HepG2 (cell line): ENCODE measurements at regions not wholly inside any gene's neighbourhood (a gene's known extent, or its start where the extent isn't known, plus 50 kb on each side); places are given as distances from the start of the nearest gene placed in this dataset.

ENCODE experiments used
- ATAC-seq: fragments of 200-7000 bp; cut with Tn5 transposase; 3 replicates; pipeline ENCODE4 v1.9.1; 2020; ENCODE audit warnings: mild to moderate bottlenecking, moderate library complexity
- BruUV-seq: library from RNA; stranded (reverse); fragments of 400-500 nt; replicated peaks from 2 replicates; lab custom pipeline; 2021; lab: Mats Ljungman, UMichigan
- CTCF ChIA-PET: fragments of 300-600 bp; formaldehyde crosslinking; extraction: SDS; loops from one replicate; lab custom pipeline; 2021; ENCODE audit warnings: low total read pairs, inconsistent platforms, low intra/inter-chr PET ratio; lab: Yijun Ruan, JAX
- POLR2A ChIA-PET: fragments of 350-600 bp; sonication (Branson Sonifier 250); formaldehyde crosslinking; loops from one replicate; lab custom pipeline; 2020; ENCODE audit warnings: antibody characterized with exemption, inconsistent platforms; lab: Yijun Ruan, JAX
- DNase-seq: peaks from one replicate; pipeline ENCODE4 v3.0.0-alpha.2; 2015; ENCODE audit warnings: low spot score
- FAIRE-seq: peaks from 3 replicates; lab custom pipeline; 2011; peaks lifted over from hg19 to GRCh38; lab: Jason Lieb, UNC
- H2AFZ ChIP-seq: one replicate; pipeline ENCODE4 v1.6.1; 2011; ENCODE audit warnings: low read length, inconsistent platforms
- H3K27ac ChIP-seq: fragments of 300-600 bp; 3 replicates; pipeline ENCODE4 v1.8.0; 2011; ENCODE audit warnings: mixed run types, mild to moderate bottlenecking, mixed read lengths, low read length, inconsistent platforms; ENCODE audit not compliant: insufficient read depth; ENCODE audit errors: extremely low read length
- H3K27me3 ChIP-seq, 2 experiments: fragments of 200-600 bp in 1 of 2; 2 replicates in 1 of 2; 3 replicates in 1 of 2; pipeline versions ENCODE4 v1.6.0 to v1.8.0; 2011; ENCODE audit warnings: low read length in 2 of 2, mild to moderate bottlenecking in 2 of 2, moderate library complexity in 2 of 2, inconsistent platforms in 1 of 2; ENCODE audit not compliant: insufficient read depth in 2 of 2, control insufficient read depth in 1 of 2
- H3K36me3 ChIP-seq, 2 experiments: fragments of 200-600 bp in 1 of 2; replicated peaks in 1 of 2; 2 replicates in 1 of 2; 3 replicates in 1 of 2; pipeline versions ENCODE4 v1.5.1 to v1.8.0; 2011; ENCODE audit warnings: low read length in 2 of 2, inconsistent platforms in 1 of 2; ENCODE audit not compliant: insufficient read depth in 2 of 2, control insufficient read depth in 1 of 2
- H3K4me1 ChIP-seq: 2 replicates; pipeline ENCODE4 v1.5.1; 2012; ENCODE audit warnings: low read length, inconsistent platforms; ENCODE audit not compliant: insufficient read depth
- H3K4me2 ChIP-seq: 2 replicates; pipeline ENCODE4 v1.6.0; 2011; ENCODE audit warnings: low read depth, low read length, inconsistent platforms
- H3K4me3 ChIP-seq, 3 experiments: fragments of 200-600 bp in 1 of 3; sonication (generic), shearing (Covaris generic) in 1 of 3; replicated peaks in 1 of 3; 2 replicates each; pipeline ENCODE4 v1.5.1; 2011 to 2016; ENCODE audit warnings: low read length in 3 of 3, inconsistent platforms in 2 of 3, low read depth in 2 of 3, mild to moderate bottlenecking in 2 of 3, control low read depth in 1 of 3, mixed read lengths in 1 of 3; ENCODE audit not compliant: insufficient read depth in 1 of 3
- H3K79me2 ChIP-seq: one replicate; pipeline ENCODE4 v1.6.1; 2011; ENCODE audit warnings: low read length, inconsistent platforms; ENCODE audit not compliant: insufficient read depth
- H3K9ac ChIP-seq: 2 replicates; pipeline ENCODE4 v1.6.0; 2011; ENCODE audit warnings: mild to moderate bottlenecking, low read depth, low read length, inconsistent platforms; ENCODE audit not compliant: insufficient read depth
- H3K9me3 ChIP-seq: 2 replicates; pipeline ENCODE4 v1.5.1; 2012; ENCODE audit warnings: mild to moderate bottlenecking, low read length
- H4K20me1 ChIP-seq: 2 replicates; pipeline ENCODE4 v1.6.0; 2011; ENCODE audit warnings: inconsistent platforms, mild to moderate bottlenecking, low read length, moderate library complexity; ENCODE audit not compliant: insufficient read depth
- ATF7 ChIP-seq, 2 experiments: fragments of 450-650 bp in 1 of 2; sonication (generic) in 1 of 2; formaldehyde crosslinking in 1 of 2; IDR thresholded peaks; 2 replicates each; pipeline versions ENCODE4 v1.4.0 to v1.6.1; 2016 to 2020; ENCODE audit warnings: antibody characterized with exemption in 1 of 2, mild to moderate bottlenecking in 1 of 2, missing genetic modification reagents in 1 of 2
- FOXK1 ChIP-seq: sonication (generic); formaldehyde crosslinking; IDR thresholded peaks from 2 replicates; pipeline ENCODE4 v1.4.0; 2020; ENCODE audit warnings: low read depth, missing genetic modification reagents, borderline replicate concordance
- HNRNPLL ChIP-seq: fragments of 200-400 bp; formaldehyde crosslinking; IDR thresholded peaks from 2 replicates; pipeline ENCODE4 v1.6.1; 2017; ENCODE audit warnings: mild to moderate bottlenecking, low read depth, low read length; ENCODE audit not compliant: poor library complexity, severe bottlenecking
- NAIF1 ChIP-seq: sonication (generic); formaldehyde crosslinking; IDR thresholded peaks from 2 replicates; pipeline ENCODE4 v1.5.0; 2020; ENCODE audit warnings: mild to moderate bottlenecking, missing genetic modification reagents, borderline replicate concordance
- PAX8 ChIP-seq: sonication (generic); formaldehyde crosslinking; IDR thresholded peaks from 2 replicates; pipeline ENCODE4 v1.8.0; 2022; ENCODE audit warnings: mild to moderate bottlenecking, missing genetic modification reagents, borderline replicate concordance
- POGK ChIP-seq: sonication (generic); formaldehyde crosslinking; conservative IDR thresholded peaks from 2 replicates; pipeline ENCODE4 v1.8.0; 2022; ENCODE audit warnings: mild to moderate bottlenecking, moderate library complexity, missing genetic modification reagents
- SKI ChIP-seq: fragments of 450-650 bp; IDR thresholded peaks from one replicate; pipeline ENCODE4 v1.6.1; 2018; ENCODE audit warnings: mild to moderate bottlenecking; ENCODE audit not compliant: partially characterized antibody
- ZNF264 ChIP-seq: sonication (generic); formaldehyde crosslinking; IDR thresholded peaks from 2 replicates; pipeline ENCODE4 v1.4.0; 2020; ENCODE audit warnings: missing genetic modification reagents
- ZNF333 ChIP-seq: sonication (generic); formaldehyde crosslinking; IDR thresholded peaks from 2 replicates; pipeline ENCODE4 v1.4.0; 2020; ENCODE audit warnings: mild to moderate bottlenecking, missing genetic modification reagents, borderline replicate concordance
- ZNF781 ChIP-seq: sonication (generic); formaldehyde crosslinking; IDR thresholded peaks from 2 replicates; pipeline ENCODE4 v1.5.1; 2020; ENCODE audit warnings: borderline replicate concordance, mild to moderate bottlenecking, missing genetic modification reagents; ENCODE audit errors: not compliant biosample characterization
- WGBS: methylation state at CpG from one replicate; pipeline ENCODE4 v1.1.6; 2017; ENCODE audit warnings: low lambda C conversion rate; 5-methylcytosine and 5-hydroxymethylcytosine counted together
- in situ Hi-C: cut with HindIII; loops from 2 replicates; pipeline ENCODE4 v1.10.0; 2017; ENCODE audit warnings: low pct_unique_long_range_greater_than_20kb; ENCODE audit not compliant: extremely low pct_ligation_motif_present
- intact Hi-C: fragments of 100-400 bp; cut with micrococcal nuclease; formaldehyde crosslinking; loops from one replicate; pipeline ENCODE4 v1.10.0; 2022; ENCODE audit not compliant: unreplicated experiment
- TF ChIP-seq, protein P1 (sequence below): sonication (generic); formaldehyde crosslinking; IDR thresholded peaks from 2 replicates; pipeline ENCODE4 v1.8.1; 2023; ENCODE audit warnings: missing genetic modification reagents, mild to moderate bottlenecking, borderline replicate concordance
- TF ChIP-seq, protein P2 (sequence below): IDR thresholded peaks from 2 replicates; pipeline ENCODE4 v1.6.1; 2012; ENCODE audit warnings: inconsistent platforms

DNA sequence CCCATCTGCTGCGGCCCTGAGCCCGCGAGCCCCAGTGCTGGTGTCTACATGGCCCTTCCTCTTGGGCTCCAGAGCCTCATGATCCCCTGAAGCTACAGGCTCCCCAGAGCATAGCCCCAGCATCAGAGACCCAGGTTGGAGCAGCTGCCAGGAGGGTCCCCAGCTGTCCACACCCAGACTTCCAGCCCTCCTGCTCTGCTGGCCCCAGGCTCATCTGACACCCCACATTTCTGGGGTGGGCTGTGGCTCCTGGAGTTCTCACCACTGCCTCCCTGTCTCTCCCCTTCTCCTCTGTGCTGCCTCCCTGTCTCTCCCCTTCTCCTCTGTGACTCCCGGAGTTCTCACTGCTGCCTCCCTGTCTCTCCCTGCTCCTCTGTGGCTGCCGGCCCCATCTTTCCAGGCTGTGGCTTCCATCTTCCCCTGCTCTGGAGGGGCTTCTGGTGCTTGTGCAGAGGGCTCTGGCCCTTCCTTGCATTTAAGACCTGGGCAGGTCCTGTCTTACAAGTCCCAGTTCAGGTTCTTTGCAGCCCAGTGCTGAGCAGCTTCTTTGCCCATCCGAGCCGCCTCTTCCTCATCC, 108.1 kb downstream of the ERMARD start:
- FAIRE-seq (no peak), DNase-seq (no peak), ATAC-seq (peak; percentile 9; the same call in 2 of the 3 replicates)
- BruUV-seq: no TSS peak
- TF ChIP-seq, protein P1, sequence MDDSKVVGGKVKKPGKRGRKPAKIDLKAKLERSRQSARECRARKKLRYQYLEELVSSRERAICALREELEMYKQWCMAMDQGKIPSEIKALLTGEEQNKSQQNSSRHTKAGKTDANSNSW (CRISPR knock-in tag): no peak
- no peak for TF ChIP-seq PAX8 (CRISPR knock-in tag)
- no peak for TF ChIP-seq NAIF1 (CRISPR knock-in tag)
- no peak for TF ChIP-seq ZNF781 (CRISPR knock-in tag)
- TF ChIP-seq HNRNPLL: no peak
- no peak for TF ChIP-seq ATF7 (IDR thresholded peaks at IDR 0.05)
- TF ChIP-seq ATF7 (CRISPR knock-in tag; IDR thresholded peaks at IDR 0.05): no peak
- no peak for TF ChIP-seq SKI
- no peak for TF ChIP-seq POGK
- TF ChIP-seq FOXK1 (CRISPR knock-in tag): no peak
- no peak for TF ChIP-seq ZNF333 (CRISPR knock-in tag)
- TF ChIP-seq ZNF264: no peak
- TF ChIP-seq, protein P2, sequence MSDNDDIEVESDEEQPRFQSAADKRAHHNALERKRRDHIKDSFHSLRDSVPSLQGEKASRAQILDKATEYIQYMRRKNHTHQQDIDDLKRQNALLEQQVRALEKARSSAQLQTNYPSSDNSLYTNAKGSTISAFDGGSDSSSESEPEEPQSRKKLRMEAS: no peak
- Histone ChIP-seq H2AFZ (no peak overlapping the region), H3K9ac (no peak overlapping the region), H3K79me2 (no peaks in the 10 kb centered on the region), H3K27me3 (peaks cover 8 to 51% of the 10 kb centered on the region in 2 experiments; a peak in 4 of 5 replicates), H3K4me1 (no peaks in the 10 kb centered on the region), H3K27ac (no peak overlapping the region), H3K9me3 (peaks cover 5% of the 10 kb centered on the region; the same call in 1 of the 2 replicates), H3K36me3 (no peaks in the 10 kb centered on the region), H3K4me2 (no peak overlapping the region), H4K20me1 (no peaks in the 10 kb centered on the region), H3K4me3 (no peak overlapping the region)
- intact Hi-C loops (no loop called here), in situ Hi-C loops (no loop called here)
- POLR2A ChIA-PET: no interaction called here
- 62% methylated on average over 7 of the region's 7 CpGs for WGBS
- CTCF ChIA-PET: no interaction called here
